Femur (tissue), 1 donor: ENCODE measurements at regions not wholly inside any gene's neighbourhood (a gene's known extent, or its start where the extent isn't known, plus 50 kb on each side); places are given as distances from the start of the nearest gene placed in this dataset.
A peak's percentile ranks its signal among the peaks of the same experiment; 100 is the strongest.
"Not testable (repeated sequence)": the region's sequence is repeated elsewhere in the genome, so short reads cannot be mapped to it uniquely, and the experiment has no call there.

Experiments used
- DNase-seq: peaks from one replicate; pipeline ENCODE4 v3.0.0-alpha.2; 2017

GRCh38 chr1:234896477-234897389, 231.9 kb downstream of the TOMM20 start:
- no peak for DNase-seq

- DNase-seq, result peak; percentile 85
Observed at GRCh38 chr1:234893725-234894630, 234.7 kb downstream of the TOMM20 start.

DNA sequence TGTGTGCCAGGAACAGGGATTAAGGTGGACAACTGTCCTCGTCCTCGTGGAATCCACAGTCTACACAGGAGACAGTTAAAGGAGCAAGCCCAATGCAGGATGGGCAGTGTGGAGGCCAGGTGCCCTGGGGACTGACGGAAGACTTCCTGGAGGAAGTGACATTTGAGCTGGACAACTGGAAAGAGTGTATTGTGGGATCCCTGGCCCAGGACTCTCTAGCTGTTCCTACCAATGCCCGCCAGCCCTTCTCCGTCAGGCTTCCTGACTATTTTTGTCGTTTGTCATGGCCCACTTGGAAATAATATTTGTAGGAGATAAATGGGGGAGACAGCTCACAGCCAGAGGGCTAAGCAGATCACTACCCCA, 235.3 kb downstream of the TOMM20 start:
- DNase-seq, result no peak

DNA sequence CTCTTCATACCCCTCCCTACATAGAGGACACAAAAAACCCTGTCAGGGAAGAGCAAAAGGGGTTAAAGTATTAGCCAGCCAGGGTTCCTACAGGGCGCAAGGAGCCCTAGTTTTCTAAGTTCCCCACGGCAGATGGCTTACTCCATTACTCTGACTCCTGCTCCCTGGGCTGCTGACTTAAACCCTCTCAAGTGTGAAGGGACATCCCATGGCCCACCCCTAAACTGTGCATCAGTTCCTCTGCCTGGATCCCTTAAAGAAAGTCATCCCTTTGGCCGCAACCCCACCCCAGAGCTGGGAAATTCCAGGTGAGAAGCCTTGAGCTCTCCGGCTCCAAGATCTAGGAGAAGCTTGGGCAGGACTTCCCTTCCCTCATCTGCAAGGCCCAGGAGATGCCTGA, 236.0 kb downstream of the TOMM20 start:
- DNase-seq, result no peak

DNA sequence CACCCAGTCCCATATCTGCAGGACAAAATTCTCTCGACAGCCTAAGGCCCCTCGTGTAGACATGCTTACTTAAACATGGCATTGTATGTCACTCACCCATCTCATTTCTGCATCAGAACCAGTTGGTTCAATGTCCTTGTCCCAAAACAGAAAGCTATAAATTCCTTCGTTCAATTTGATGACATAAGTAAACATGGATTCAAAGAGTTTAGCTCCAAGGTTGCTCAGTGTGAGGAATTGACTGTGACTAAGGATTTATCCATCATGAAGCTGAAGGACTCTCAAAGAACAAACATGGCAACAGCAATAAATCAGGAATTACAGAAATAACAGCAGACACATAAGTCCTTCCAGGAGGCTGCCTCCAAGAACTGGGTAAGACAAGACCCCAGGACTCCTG, 237.2 kb downstream of the TOMM20 start:
- no peak for DNase-seq

- no peak for DNase-seq
Observed at GRCh38 chr1:234889643-234890042, 239.0 kb downstream of the TOMM20 start.

GRCh38 chr1:234888247-234888646, 240.4 kb downstream of the TOMM20 start:
- DNase-seq, result not testable (repeated sequence)

GRCh38 chr1:234887016-234887900, 241.4 kb downstream of the TOMM20 start:
- DNase-seq, result no peak

DNA sequence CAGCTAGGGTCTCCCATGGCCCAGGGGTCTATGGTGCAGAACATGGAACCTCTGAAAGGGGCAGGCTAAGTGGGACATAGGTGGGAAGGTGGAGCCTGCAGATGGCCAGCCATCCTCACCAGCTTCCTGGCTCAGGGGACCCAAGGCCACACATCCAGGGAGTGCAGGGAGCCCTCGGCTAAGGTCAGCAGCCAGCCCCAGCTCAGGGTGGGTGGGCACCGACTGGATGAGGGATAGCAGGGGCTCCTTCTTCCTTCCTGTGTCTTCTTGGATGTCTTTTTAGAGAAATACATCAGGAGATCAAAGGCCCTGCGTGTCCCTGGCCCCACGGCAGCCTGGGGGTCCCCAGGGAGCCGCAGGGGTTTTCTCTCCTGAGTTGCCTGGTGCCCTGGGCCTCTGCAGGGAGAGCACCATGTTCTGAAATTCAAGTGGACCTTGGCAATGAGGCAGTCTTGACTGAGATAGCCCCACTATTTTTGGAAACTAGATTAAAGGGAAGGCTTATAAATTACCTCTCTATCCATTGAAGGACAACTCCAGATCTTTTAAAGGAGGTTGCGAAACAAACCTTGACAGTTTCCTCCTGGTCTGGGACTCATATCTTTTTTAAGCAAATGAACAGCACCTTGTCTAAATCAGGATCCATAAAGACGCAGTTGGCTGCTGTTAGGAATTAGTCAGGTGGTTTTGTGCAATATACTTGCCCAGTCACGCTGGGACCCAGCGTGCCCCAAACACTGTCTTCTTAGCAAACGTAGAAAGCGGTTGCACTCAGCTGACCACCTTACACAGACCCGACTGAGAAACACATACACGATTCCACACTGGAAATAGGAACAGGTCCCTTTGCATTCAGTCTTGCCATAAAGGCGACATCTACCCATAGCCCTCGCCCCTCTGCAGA, 242.3 kb downstream of the TOMM20 start:
- no peak for DNase-seq

- peak; percentile 69 for DNase-seq
Observed at GRCh38 chr1:234885601-234886000, 243.0 kb downstream of the TOMM20 start.

GRCh38 chr1:234884701-234885100, 243.9 kb downstream of the TOMM20 start:
- no peak for DNase-seq

DNA sequence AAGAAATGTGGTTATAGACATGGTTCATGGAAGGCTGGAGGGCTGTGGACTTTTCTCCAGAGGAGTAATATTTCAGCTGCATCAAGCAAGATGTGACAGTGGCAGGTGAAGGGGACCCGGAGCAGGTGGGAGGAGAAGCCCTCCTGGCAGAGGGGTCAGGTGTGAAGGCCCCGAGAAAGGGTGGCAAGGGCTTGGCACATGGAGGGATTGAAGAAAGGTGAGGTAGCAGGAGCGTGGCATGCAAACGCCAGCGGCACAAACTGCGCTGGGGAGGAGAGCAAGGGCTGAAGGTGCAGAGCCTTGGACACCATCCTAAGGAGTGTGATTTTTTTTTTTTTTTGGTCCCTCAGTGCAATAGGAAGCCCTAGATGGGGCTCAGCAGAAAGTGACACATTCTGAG, 244.6 kb downstream of the TOMM20 start:
- no peak for DNase-seq

DNA sequence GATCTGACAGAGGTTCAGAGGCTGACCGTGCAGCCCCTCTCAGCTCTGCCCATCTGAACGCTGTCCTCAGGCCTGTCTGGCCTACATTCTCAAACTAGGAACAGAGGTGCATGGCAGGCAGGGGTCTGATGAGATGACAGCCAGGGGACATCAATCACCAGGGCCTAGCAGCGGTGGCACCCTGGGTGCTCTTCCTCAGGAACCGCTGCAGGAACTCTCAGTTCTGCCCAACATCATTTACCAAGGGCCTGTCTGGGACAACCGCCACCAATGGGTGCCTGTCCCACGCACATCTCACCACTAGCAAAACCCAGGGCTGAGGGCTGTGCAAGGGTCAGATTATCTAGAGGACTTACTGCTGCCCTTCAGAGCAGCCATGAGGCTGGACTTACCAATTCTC, 245.7 kb downstream of the TOMM20 start:
- no peak for DNase-seq

GRCh38 chr1:234881893-234882771, 246.5 kb downstream of the TOMM20 start:
- no peak for DNase-seq

- no peak for DNase-seq
Observed at GRCh38 chr1:234879147-234880080, 249.2 kb downstream of the TOMM20 start.

- no peak for DNase-seq
Observed at GRCh38 chr1:234878288-234878687, 250.3 kb downstream of the TOMM20 start.

- no peak for DNase-seq
Observed at GRCh38 chr1:234877761-234878160, 250.9 kb downstream of the TOMM20 start.

- no peak for DNase-seq
Observed at GRCh38 chr1:234875953-234876855, 252.4 kb downstream of the TOMM20 start.
